HUDEP-2 (cell line): ENCODE measurements at regions not wholly inside any gene's neighbourhood (a gene's known extent, or its start where the extent isn't known, plus 50 kb on each side); places are given as distances from the start of the nearest gene placed in this dataset.
"Not testable (repeated sequence)": the region's sequence is repeated elsewhere in the genome, so short reads cannot be mapped to it uniquely, and the experiment has no call there.

Experiments
- DNase-seq, 76 experiments: peaks; one replicate each; lab custom pipeline; 2025; ENCODE audit not compliant: unreplicated experiment in 76 of 76; lab: John Stamatoyannopoulos, UW

DNA sequence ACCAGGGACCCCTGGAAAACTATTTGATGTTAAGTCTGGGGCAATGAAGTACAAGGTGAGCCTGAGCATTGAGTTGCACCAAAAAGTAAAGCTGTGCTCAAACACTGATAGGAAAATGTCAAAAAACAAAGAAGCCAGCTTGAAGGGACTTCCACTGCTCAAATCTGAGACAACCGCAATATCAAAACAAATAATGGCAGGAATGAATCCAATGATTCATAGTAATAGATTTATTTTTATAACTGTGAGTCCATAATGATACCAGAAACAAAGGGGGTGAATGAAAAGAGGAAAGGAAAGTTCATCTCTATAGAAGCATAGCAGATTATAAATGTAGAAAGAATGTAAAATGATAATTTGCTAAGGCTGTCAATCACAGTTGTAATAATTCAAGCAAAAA lies 237.3 kb upstream of the ZBTB20 start:
- no peak for DNase-seq

DNA sequence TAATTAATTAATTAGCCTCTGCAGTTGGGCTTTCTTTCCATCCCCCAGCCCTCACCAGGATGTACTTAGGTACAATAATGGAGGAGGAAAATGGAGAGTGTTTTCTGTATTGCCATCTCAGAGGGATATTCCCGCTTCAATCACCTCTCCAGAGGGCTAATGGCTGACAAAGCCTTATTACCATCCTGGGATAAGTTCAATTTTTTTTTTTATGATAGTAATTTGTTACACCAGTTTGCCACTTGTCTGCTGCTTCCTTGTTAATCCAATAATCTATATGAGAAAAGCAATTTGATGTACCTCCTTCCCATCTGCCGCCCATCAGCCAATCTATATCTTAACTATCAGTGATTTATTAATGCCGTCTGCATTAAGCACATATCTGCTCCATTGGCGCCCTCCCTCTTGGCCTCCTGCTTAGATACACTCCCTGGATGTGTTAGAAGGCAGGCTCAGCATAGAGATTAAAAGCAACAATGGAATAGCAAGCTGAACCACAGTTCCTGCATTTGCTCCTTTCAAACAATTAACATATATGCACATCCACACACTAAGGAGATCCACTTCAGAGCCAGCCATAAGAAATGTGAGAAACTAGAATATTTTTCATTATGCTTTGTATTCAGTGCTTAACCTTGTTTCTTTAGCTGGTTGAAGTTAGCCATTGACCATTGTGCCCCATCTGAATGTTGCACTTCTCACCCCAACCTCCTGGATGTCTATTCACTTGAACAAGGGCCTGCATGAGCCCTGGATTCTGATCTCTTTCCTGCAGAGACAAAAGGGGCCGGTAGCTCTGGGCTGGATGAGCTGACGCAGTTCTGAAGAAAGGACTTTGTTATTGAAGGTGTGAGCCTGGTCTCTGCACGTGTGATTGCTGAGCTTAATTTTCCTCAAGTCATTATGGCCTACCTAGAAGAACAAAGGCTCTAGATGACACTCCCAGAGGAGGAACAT lies 237.3 kb upstream of the GAP43 start:
- DNase-seq: no peak

DNA sequence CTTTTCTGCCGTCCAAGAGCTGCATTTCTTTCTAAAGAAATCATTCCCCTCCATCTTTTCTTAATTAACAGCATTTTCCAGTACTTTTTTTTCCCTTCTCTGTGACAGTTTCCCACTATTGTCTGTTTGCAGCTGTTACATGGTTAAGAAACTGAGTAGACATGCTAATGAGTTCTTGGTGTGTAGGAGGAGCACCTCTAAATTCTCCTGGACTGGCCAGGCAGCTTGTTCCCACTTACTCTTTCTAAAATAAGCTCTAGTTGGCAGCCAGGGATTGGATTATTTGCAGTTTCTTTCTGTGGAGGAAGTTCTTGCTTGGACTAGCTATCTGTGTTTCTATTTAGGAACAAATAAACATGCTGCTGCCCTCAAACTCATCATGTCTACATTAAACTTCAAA lies 235.1 kb upstream of the GAP43 start:
- no peak for DNase-seq

GRCh38 chr3:115388811-115389210 lies 234.5 kb upstream of the GAP43 start:
- no peak for DNase-seq

GRCh38 chr3:115396801-115397200 lies 226.5 kb upstream of the GAP43 start:
- DNase-seq: no peak

- no peak for DNase-seq
These were observed 225.9 kb upstream of the GAP43 start for GRCh38 chr3:115397433-115397832.

DNA sequence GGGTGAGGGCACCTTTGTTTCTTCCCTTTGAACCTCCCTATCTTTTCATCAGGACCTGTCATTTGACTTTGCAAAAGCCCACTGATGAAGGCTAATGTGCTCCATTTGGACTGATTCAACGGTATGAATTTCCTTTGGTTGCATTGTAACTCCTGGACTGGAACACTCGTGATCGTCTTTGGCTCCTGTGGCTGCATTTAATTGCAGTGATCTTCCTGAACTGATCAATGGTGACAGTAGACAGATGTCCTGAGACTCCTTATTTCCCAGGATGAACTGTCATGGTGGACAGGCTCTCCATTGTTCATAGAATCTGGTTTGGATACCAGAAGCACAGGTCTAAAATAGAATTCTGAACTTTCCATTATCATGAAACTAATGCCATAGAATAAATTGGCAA lies 224.8 kb upstream of the GAP43 start:
- no peak for DNase-seq

DNA sequence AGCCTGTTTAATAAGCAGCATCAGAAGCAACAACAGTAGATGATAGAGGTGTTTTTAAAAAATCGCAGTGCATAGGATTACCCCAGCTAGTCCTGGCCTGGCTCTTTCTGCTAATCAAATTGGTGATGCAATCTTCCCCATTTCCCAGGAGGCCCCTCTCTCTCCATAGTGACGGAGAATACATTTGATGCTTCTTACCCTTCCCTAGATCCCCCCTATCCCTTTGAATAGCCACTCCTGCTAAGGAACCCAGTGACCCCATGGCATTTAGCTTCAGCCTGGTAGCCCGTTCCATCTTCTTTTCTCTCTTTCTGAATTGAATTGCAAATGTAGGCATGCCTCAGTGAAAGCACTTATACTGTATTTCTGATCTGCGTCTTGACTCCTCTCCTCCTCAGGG lies 223.6 kb upstream of the GAP43 start:
- DNase-seq: no peak

DNA sequence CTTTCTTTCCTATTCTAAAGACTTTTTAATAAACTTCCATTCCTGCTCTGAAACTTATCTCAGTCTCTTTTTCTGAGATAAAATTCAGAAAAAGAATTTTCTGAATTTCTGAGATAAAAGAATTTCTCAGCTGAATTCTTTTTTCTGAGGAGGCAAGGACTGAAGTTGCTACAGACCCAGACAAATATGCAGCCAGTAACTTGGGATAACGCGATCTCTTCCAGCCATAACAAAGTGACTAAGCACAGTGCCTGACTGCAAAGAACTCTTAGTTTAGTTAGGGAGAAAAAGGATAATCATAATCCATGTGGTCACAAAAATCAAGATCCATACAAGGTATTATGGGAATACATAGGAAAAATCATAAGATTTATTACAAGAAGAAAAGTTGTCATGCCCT lies 222.0 kb upstream of the GAP43 start:
- DNase-seq: no peak

- no peak for DNase-seq
These were observed 221.3 kb upstream of the GAP43 start for GRCh38 chr3:115401851-115402501.

GRCh38 chr3:115402651-115403050 lies 220.7 kb upstream of the GAP43 start:
- no peak for DNase-seq

DNA sequence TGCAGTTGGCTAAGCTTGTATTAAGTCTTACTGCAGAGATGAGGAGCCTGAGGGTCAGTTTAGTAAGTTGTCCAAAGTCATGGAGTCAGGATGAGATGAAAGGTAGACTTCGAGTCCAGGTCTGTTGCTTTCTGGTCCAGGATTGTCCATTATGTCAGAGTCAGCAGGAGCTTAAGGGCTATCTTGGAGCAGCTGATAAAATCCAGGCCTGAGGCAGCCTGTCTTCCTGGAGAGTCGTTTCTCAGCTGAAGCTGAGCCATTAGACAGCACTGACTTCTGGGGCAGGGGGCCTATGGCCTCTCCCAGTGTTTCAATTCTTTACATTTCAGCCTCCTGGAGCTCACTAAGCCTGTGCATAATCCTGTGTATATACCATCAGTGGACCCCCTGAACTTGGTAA lies 219.5 kb upstream of the GAP43 start:
- no peak for DNase-seq

- no peak for DNase-seq
These were observed 213.7 kb upstream of the GAP43 start for GRCh38 chr3:115409596-115409995.

- DNase-seq: not testable (repeated sequence)
These were observed 208.7 kb upstream of the GAP43 start for GRCh38 chr3:115414610-115415009.

DNA sequence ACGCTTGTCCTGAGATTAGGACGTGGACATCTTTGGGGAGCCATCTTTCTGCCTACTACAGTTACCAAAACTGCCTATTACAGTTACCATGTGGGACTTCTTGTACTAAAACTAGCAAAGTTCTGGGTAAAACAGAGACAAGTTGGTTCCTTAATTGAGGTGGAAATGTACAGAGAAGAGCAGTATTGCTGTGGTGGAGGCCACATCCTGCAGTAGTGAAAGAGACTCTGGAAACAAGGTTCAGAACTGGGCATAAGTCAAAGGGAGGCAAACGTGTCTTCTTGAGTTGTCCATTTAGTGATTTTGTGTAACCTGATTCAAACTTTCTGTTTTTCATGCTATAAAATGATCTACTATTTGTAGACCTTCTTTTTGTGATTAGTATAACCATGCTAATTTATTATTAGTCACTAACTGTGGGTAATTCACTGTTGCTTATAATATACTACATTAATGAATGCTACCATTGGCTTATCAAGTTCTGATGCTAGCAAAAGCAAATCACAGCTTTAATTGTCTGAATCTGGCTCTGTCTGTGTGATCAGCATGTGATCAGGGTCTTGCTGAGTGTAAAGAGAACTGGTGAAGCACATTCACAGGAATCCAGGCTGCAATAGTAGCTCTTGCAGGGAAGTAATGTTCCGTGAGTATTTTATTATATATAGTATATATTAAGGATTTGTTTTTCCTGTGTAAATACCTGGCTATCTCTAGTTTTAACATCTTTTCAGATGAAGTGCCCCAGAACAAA lies 207.9 kb upstream of the GAP43 start:
- no peak for DNase-seq

DNA sequence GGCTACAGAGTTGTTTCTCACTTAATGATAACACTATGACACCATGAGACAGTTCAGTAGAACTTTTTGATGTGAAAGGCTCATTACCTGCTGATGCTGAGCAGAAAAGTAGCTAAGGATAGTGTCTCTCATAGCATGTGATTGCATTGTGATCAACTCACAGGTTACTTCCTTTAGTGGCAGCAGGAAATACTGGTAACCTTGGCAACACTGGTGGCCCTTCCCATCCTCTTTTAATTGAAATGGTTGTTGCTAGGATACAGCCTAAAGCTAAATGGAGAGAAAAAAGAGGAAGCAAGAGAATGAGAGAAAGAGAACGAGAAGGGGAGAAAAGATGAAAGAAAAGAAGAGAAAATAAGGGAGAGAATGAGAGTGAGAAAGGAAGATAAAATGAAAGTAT lies 204.7 kb upstream of the GAP43 start:
- DNase-seq: no peak

DNA sequence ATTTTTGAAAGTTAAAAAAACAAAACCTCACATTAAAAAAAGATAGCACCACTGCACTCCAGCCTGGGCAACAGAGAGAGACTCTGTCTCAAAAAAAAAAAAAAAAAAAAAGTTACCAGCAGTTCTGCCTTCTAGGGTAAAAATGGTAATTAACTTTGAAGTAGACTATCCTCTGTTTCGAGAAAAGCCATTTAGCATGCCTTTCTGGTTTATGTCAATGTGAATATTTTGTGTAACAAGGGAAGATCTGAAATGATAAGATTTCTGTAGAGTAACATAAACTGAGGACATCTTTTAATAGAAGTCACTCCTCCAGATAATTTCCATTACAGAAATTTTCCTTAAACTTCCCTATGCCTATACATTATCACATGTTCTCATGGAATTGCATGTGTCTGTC lies 203.2 kb upstream of the GAP43 start:
- no peak for DNase-seq

DNA sequence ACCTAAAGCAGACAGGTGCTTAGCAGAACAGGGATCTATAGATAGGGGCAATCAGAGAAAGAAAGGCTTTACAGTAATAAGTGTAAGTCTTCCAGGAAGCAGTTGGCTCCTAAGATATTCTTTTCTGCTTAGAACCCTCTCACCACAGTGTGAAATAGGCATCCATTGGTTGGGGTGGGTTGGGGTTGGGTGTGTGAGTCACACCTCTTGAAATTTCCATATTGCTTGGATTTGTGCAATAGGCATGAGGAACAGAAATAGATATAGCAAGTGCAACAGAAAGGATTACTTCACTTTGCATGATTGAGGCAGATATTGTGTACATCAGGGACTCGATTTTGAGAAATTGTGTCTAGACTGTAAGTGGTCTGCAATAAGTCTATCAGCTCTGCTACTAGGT lies 200.1 kb upstream of the GAP43 start:
- DNase-seq: no peak

GRCh38 chr3:115428841-115429240 lies 194.5 kb upstream of the GAP43 start:
- no peak for DNase-seq

DNA sequence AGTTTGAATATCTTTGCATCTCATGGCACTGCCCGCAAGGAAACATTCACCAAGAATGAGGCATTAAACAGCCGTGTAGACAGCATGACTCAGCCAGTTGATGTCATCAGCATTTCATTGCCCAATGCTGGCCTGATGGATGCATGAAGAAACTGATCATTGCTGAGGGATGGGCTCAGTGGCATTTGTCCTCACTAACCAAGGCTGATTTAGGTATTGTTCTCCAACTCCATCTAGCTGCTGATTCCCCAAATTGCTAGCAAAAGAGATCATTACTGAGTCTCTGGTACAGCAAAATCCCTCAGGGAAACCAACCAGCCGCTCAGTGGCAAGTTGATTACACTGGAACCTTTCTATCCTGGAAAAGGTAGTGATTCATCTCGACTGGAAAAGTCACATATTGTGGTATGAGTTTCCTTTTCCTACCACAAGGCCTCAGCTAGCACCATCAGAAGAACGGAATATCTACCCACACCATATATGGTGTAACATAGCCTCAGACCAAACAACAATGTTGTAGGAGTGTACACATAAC lies 186.5 kb upstream of the GAP43 start:
- DNase-seq: no peak

DNA sequence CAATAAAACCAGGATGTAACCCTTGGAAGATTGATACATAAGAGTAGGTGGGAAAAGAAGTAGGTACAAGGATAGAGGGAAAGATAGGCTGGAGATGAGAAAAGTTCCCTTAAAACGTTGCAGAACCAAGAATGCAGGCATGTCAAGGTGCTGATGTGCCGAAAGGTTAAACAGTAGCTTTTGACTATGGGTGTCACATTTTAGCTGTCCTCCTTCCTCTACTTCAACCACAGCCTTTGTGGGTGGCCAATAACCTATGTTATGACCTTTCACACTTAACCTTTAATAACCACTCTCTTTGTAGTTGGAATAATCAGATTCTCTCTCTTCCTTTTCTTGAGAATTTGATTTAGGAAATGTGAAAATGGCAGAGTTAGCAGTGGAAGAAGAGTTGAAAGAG lies 184.5 kb upstream of the GAP43 start:
- DNase-seq: no peak
